MCF 10A (cell line): ENCODE measurements at regions not wholly inside any gene's neighbourhood (a gene's known extent, or its start where the extent isn't known, plus 50 kb on each side); places are given as distances from the start of the nearest gene placed in this dataset.
A peak's percentile ranks its signal among the peaks of the same experiment; 100 is the strongest.

Source experiments
- BruUV-seq: library from RNA; stranded (reverse); fragments of 400-500 nt; replicated peaks from 2 replicates; lab custom pipeline; 2021; lab: Mats Ljungman, UMichigan
- CTCF ChIA-PET: fragments of 300-600 bp; sonication (Branson Sonifier 250); formaldehyde crosslinking; extraction: SDS; loops from one replicate; lab custom pipeline; 2021; ENCODE audit warnings: antibody characterized with exemption, inconsistent platforms; lab: Yijun Ruan, JAX
- POLR2A ChIA-PET: fragments of 300-600, 350-650 bp; sonication (Branson Sonifier 250); formaldehyde crosslinking; extraction: SDS; loops from one replicate; lab custom pipeline; 2020; ENCODE audit warnings: antibody characterized with exemption, inconsistent platforms; lab: Yijun Ruan, JAX
- DNase-seq: peaks from one replicate; pipeline ENCODE4 v3.0.0-alpha.2; 2018; ENCODE audit not compliant: unreplicated experiment
- H3K27ac Mint-ChIP-seq: one replicate; pipeline ENCODE4 v1.8.0; 2022; ENCODE audit warnings: mild to moderate bottlenecking, low read depth, mixed read lengths; ENCODE audit not compliant: unreplicated experiment
- H3K27me3 Mint-ChIP-seq: one replicate; pipeline ENCODE4 v1.8.0; 2022; ENCODE audit warnings: mixed read lengths; ENCODE audit not compliant: insufficient read depth, unreplicated experiment
- H3K36me3 Mint-ChIP-seq: one replicate; pipeline ENCODE4 v1.8.0; 2022; ENCODE audit warnings: mild to moderate bottlenecking, moderate library complexity, mixed read lengths; ENCODE audit not compliant: insufficient read depth, unreplicated experiment
- H3K4me1 Mint-ChIP-seq: one replicate; pipeline ENCODE4 v1.8.0; 2022; ENCODE audit warnings: mixed read lengths; ENCODE audit not compliant: insufficient read depth, unreplicated experiment
- H3K4me3 Mint-ChIP-seq: one replicate; pipeline ENCODE4 v1.8.0; 2022; ENCODE audit warnings: mild to moderate bottlenecking, moderate library complexity, mixed read lengths; ENCODE audit not compliant: unreplicated experiment
- H3K9me3 Mint-ChIP-seq: one replicate; pipeline ENCODE4 v1.8.0; 2022; ENCODE audit warnings: mixed read lengths; ENCODE audit not compliant: unreplicated experiment
- intact Hi-C: fragments of 100-400 bp; cut with micrococcal nuclease; formaldehyde crosslinking; loops from 2 replicates; pipeline ENCODE4 v1.14.1; 2022
- TF ChIP-seq, protein P1 (sequence below): fragments of 200-600 bp; IDR thresholded peaks from one replicate; pipeline ENCODE4 v1.8.0; 2022; ENCODE audit warnings: antibody characterized with exemption, mild to moderate bottlenecking; ENCODE audit not compliant: unreplicated experiment

GRCh38 chr2:47277187-47277586 is 91.9 kb upstream of the EPCAM start:
- Mint-ChIP-seq H3K27ac (no peak overlapping the region), H3K36me3 (no peaks in the 10 kb centered on the region), H3K4me1 (peaks cover 15% of the 10 kb centered on the region), H3K27me3 (no peaks in the 10 kb centered on the region), H3K9me3 (no peaks in the 10 kb centered on the region), H3K4me3 (no peak overlapping the region)
- TF ChIP-seq, protein P1, sequence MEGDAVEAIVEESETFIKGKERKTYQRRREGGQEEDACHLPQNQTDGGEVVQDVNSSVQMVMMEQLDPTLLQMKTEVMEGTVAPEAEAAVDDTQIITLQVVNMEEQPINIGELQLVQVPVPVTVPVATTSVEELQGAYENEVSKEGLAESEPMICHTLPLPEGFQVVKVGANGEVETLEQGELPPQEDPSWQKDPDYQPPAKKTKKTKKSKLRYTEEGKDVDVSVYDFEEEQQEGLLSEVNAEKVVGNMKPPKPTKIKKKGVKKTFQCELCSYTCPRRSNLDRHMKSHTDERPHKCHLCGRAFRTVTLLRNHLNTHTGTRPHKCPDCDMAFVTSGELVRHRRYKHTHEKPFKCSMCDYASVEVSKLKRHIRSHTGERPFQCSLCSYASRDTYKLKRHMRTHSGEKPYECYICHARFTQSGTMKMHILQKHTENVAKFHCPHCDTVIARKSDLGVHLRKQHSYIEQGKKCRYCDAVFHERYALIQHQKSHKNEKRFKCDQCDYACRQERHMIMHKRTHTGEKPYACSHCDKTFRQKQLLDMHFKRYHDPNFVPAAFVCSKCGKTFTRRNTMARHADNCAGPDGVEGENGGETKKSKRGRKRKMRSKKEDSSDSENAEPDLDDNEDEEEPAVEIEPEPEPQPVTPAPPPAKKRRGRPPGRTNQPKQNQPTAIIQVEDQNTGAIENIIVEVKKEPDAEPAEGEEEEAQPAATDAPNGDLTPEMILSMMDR = no peak
- BruUV-seq = no TSS peak
- CTCF ChIA-PET = interaction anchor here (0.6 to 1.6 kb wide), 14 partner anchors 9 to 311 kb away, joined by 3 to 10 read pairs (median 3); no protein-coding TSS in a partner anchor
- intact Hi-C loops = no loop called here
- POLR2A ChIA-PET = interaction anchor here (0.9 to 2.5 kb wide), 4 partner anchors 9 to 338 kb away, joined by 3 to 7 read pairs (median 4); no protein-coding TSS in a partner anchor
- peak; percentile 27 for DNase-seq

- no peak for DNase-seq
- Mint-ChIP-seq H3K27ac (no peak overlapping the region), H3K4me1 (peaks cover 24% of the 10 kb centered on the region), H3K9me3 (no peaks in the 10 kb centered on the region), H3K4me3 (no peak overlapping the region), H3K27me3 (no peaks in the 10 kb centered on the region), H3K36me3 (no peaks in the 10 kb centered on the region)
- TF ChIP-seq, protein P1 = no peak
- intact Hi-C loops = no loop called here
- no TSS peak for BruUV-seq
- POLR2A ChIA-PET = interaction anchor here (0.7 to 2.5 kb wide), 3 partner anchors 10 to 433 kb away, joined by 3 to 7 read pairs (median 4); no protein-coding TSS in a partner anchor
- CTCF ChIA-PET = interaction anchor here (1.1 to 1.2 kb wide), 3 partner anchors 12 to 155 kb away, joined by 3 to 5 read pairs (median 3); no protein-coding TSS in a partner anchor
Measured at GRCh38 chr2:47276061-47276460, 93.0 kb upstream of the EPCAM start.

DNA sequence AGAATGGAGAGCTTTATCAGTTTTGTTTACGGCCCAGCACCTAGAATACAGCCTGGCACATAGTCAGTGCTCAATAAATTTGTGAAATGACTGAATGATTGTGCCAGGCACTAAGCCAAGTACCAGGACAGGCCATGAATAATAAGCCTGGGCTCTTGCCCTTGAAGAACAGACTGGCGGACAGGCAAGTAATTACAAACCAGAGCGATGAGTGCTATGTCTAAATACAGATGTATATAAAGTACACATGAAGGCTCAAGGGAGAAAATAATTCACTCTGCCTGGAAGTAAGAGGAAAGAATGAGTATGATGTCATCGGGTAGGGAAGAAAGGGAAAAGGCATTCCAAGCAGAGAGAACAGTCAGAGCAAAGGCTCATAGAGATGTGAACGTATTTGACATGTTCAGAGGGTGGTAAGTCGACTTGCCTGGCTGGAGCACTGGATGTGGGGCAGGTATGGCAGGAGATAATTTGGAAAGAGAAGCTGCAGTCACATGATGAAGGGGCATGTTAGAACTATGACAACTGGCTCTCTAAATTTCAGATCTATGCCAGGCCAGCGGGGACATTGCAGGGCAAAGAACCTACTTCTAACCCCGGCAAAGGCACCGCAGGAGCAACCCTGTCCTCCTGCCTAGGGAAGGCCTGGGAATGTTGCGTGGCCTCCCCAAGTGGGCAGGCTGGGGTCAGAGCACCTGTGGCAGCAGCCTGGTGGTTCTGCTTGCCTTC is 94.9 kb upstream of the EPCAM start:
- CTCF ChIA-PET = interaction anchor here (0.6 to 1.9 kb wide), 11 partner anchors 9 to 293 kb away, joined by 3 to 5 read pairs (median 3); no protein-coding TSS in a partner anchor
- DNase-seq = no peak
- Mint-ChIP-seq H3K27ac (peak overlapping the region; percentile 6), H3K36me3 (peaks cover 7% of the 10 kb centered on the region), H3K4me1 (peaks cover 34% of the 10 kb centered on the region), H3K27me3 (no peaks in the 10 kb centered on the region), H3K9me3 (no peaks in the 10 kb centered on the region), H3K4me3 (no peak overlapping the region)
- TF ChIP-seq, protein P1 = no peak
- POLR2A ChIA-PET = no interaction called here
- intact Hi-C loops = no loop called here
- no TSS peak for BruUV-seq
